ENCODE measurements at regions not wholly inside any gene's neighbourhood (a gene's known extent, or its start where the extent isn't known, plus 50 kb on each side); places are given as distances from the start of the nearest gene placed in this dataset.
"Not testable (repeated sequence)": the region's sequence is repeated elsewhere in the genome, so short reads cannot be mapped to it uniquely, and the experiment has no call there.

DNA sequence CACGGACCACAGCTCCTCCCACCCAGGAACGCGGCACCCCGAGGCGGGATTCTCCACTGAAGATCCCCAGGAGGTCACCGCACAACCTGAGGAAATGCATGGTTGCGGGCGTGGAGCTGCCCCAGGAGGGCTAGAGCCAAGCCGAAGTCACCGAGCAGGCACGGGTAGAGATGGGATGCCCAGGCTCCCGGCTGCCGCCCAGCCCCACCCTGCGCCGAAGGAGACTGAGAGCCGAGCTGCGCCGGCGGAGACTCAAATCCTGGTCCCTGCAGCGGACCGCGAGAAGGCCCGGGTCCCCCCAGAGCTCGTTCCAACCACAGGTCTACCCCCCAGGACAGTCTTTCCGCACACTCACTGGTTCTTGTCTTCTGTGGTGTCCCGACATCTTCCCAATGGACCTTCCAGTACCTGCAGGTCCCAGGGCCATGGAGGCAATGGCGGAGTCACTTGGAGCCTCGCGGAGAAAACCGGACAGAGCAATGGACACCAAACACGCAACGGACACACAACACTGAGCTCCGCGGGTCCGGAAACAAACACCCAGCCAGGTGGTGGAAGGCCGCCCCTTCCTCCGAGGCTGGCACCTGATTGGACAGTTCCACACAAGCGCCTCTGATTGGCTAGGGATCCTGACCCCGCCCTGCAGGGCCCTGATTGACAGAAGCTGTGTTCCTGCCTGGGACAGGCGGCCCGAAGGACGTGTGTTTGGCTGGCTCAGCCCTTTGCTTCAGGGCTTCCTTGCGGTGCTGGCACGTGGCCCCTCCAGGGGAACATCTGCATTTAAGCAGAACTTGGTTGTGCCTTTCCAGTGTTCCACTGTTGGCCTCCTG, 331.9 kb upstream of the NUPR2 start:
- TF ChIP-seq, protein P1, sequence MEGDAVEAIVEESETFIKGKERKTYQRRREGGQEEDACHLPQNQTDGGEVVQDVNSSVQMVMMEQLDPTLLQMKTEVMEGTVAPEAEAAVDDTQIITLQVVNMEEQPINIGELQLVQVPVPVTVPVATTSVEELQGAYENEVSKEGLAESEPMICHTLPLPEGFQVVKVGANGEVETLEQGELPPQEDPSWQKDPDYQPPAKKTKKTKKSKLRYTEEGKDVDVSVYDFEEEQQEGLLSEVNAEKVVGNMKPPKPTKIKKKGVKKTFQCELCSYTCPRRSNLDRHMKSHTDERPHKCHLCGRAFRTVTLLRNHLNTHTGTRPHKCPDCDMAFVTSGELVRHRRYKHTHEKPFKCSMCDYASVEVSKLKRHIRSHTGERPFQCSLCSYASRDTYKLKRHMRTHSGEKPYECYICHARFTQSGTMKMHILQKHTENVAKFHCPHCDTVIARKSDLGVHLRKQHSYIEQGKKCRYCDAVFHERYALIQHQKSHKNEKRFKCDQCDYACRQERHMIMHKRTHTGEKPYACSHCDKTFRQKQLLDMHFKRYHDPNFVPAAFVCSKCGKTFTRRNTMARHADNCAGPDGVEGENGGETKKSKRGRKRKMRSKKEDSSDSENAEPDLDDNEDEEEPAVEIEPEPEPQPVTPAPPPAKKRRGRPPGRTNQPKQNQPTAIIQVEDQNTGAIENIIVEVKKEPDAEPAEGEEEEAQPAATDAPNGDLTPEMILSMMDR (IDR thresholded peaks at IDR 0.05) = no peak
- no peak for TF ChIP-seq POLR2A (IDR thresholded peaks at IDR 0.05)
- H3K27me3 ChIP-seq = no peaks in the 10 kb centered on the region
- H3K36me3 ChIP-seq (replicated peaks in 1 of 2) = no peaks in the 10 kb centered on the region
- no peak overlapping the region for H3K4me3 ChIP-seq
- H3K27ac ChIP-seq = no peak overlapping the region
- H3K9me3 ChIP-seq (replicated peaks in 1 of 3) = peaks cover 0 to 26% (median 0%) of the 10 kb centered on the region in 3 donors
- H3K4me1 ChIP-seq (replicated peaks in 1 of 2) = no peaks in the 10 kb centered on the region
- peak in 1 of 7 donors; percentile 17 for DNase-seq
- 0 to 54% (median 17%) methylated on average over 2 to 44 of the region's 44 CpGs for WGBS, 4 donors
- intact Hi-C loops (cut with DNase I) = no loop called here

DNA sequence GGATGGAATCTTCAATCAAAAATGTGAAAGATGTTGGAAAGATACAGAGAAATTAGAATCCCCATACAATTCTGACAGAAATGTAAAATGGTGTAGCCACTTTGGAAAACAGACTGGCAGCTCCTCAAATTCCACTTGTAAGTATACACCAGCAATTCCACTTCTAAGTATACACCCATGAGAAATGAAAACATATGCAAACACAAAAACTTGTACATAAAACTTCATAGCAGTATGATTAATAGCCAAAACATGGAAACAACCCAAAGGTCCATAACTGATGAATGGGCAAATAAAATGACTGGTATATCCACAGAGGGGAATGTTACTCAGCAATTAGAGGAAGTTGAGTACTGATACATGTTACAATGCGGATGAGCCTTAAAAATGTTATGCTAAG, 304.3 kb upstream of the NUPR2 start:
- DNase-seq; intact Hi-C loops (cut with DNase I): not testable (repeated sequence)
- WGBS, 4 donors = 80 to 88% (median 85%) methylated on average over 1 of the region's 1 CpG

DNA sequence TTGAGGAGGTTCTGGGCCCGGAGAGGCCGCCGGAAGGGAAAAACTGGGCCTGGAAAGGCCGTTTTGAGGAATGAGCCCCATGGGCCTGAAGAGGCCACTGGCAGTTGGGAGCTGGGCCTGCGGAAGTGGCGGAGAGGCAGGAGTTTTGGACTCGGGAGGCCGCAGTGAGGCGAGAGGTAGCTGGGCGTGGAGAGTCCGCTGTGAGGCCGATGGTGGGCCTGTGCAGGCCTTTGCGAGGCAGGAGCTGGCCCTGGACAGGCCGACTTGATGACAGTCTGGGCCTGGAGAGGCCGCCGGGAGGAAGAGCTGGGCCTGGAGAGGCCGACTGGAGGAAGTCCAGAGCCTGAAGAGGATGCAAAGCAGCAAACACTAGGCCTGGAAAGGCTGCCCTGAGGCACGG, 259.0 kb upstream of the NUPR2 start:
- Histone ChIP-seq H3K27me3 (no peaks in the 10 kb centered on the region), H3K4me3 (no peak overlapping the region), H3K4me1 (replicated peaks in 1 of 2) (no peaks in the 10 kb centered on the region), H3K27ac (no peak overlapping the region), H3K9me3 (replicated peaks in 1 of 3) (no peaks in the 10 kb centered on the region), H3K36me3 (replicated peaks in 1 of 2) (no peaks in the 10 kb centered on the region)
- DNase-seq = no peak
- TF ChIP-seq, protein P1 (IDR thresholded peaks at IDR 0.05) = no peak
- no peak for TF ChIP-seq POLR2A (IDR thresholded peaks at IDR 0.05)
- WGBS, 4 donors = 80 to 87% (median 85%) methylated on average over 14 to 18 of the region's 18 CpGs
- intact Hi-C loops (cut with DNase I) = no loop called here

More for the DNA sequence above, 304.3 kb upstream of the NUPR2 start:
- H3K9me3 ChIP-seq (replicated peaks in 1 of 3); H3K27ac ChIP-seq; H3K4me3 ChIP-seq; H3K27me3 ChIP-seq; H3K36me3 ChIP-seq (replicated peaks in 1 of 2); H3K4me1 ChIP-seq (replicated peaks in 1 of 2): not testable (repeated sequence)

DNA sequence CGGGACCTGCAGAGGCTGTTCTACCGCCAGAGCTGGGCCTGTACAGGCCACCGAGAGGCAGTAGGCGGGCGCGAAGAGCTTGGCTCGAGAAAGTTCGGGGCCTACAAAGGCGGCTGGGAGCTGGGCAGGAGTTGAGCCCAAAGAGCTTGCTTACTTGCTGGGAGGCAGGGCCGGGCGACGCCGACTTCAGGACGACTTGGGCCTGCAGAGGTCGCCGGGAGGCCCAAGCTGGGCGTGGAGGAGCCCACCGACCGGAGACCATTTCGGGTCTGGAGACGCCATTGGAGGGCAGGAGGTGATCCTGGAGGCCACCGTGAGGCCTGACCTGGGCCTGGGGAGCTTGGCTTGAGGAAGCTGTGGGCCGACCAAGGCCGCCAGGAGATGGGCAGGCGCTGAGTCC, 258.4 kb upstream of the NUPR2 start:
- WGBS, 4 donors = 91 to 100% (median 94%) methylated on average over 2 to 20 of the region's 25 CpGs
- DNase-seq; intact Hi-C loops (cut with DNase I); H3K4me1 ChIP-seq (replicated peaks in 1 of 2); H3K4me3 ChIP-seq; H3K36me3 ChIP-seq (replicated peaks in 1 of 2); H3K27ac ChIP-seq; H3K27me3 ChIP-seq; H3K9me3 ChIP-seq (replicated peaks in 1 of 3): not testable (repeated sequence)

DNA sequence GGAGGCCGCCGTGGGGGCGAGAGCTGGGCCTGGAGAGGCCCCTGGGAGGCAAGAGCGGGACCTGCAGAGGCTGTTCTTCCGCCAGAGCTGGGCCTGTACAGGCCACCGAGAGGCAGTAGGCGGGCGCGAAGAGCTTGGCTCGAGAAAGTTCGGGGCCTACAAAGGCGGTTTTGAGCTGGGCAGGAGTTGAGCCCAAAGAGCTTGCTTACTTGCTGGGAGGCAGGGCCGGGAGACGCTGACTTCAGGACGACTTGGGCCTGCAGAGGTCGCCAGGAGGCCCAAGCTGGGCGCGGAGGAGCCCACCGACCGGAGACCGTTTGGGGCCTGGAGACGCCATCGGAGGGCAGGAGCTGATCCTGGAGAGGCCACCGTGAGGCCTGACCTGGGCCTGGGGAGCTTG, 257.1 kb upstream of the NUPR2 start:
- H3K27me3 ChIP-seq; H3K9me3 ChIP-seq (replicated peaks in 1 of 3); intact Hi-C loops (cut with DNase I); H3K4me1 ChIP-seq (replicated peaks in 1 of 2); H3K4me3 ChIP-seq; H3K27ac ChIP-seq; H3K36me3 ChIP-seq (replicated peaks in 1 of 2): not testable (repeated sequence)
- DNase-seq = peak in 5 of 7 donors; percentile 54 to 95 (median 73)
- WGBS, 4 donors = 93 to 96% (median 95%) methylated on average over 11 to 18 of the region's 24 CpGs

DNA sequence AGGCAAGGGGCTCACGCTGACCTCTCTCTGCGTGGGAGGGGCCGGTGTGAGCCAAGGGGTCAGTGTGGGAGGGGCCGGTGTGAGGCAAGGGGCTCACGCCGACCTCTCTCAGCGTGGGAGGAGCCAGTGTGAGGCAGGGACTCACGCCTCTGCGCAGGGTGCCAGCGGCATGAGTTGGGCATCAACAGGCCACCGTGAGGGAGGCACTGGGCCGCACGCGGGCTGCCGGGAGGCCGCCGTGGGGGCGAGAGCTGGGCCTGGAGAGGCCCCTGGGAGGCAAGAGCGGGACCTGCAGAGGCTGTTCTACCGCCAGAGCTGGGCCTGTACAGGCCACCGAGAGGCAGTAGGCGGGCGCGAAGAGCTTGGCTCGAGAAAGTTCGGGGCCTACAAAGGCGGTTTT, 255.6 kb upstream of the NUPR2 start:
- 92 to 96% (median 94%) methylated on average over 14 to 23 of the region's 27 CpGs for WGBS, 4 donors
- intact Hi-C loops (cut with DNase I) = not testable (repeated sequence)
- DNase-seq = peak in 5 of 7 donors; percentile 21 to 83 (median 27)

DNA sequence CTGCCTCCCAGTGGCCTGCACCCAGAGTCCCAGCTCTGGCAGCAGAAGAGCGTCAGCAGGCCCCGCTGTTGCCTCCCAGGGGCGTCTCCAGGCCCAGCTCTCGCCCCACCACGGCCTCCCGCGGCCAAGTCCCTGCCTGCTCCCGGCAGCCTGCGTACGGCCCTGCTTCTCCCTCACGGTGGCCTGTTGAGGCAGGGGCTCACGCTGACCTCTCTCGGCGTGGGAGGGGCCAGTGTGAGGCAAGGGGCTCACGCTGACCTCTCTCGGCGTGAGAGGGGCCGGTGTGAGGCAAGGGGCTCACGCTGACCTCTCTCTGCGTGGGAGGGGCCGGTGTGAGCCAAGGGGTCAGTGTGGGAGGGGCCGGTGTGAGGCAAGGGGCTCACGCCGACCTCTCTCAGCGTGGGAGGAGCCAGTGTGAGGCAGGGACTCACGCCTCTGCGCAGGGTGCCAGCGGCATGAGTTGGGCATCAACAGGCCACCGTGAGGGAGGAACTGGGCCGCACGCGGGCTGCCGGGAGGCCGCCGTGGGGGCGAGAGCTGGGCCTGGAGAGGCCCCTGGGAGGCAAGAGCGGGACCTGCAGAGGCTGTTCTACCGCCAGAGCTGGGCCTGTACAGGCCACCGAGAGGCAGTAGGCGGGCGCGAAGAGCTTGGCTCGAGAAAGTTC, 254.1 kb upstream of the NUPR2 start:
- H3K36me3 ChIP-seq (replicated peaks in 1 of 2); H3K4me3 ChIP-seq; H3K4me1 ChIP-seq (replicated peaks in 1 of 2); DNase-seq; H3K27ac ChIP-seq; intact Hi-C loops (cut with DNase I); H3K9me3 ChIP-seq (replicated peaks in 1 of 3); H3K27me3 ChIP-seq: not testable (repeated sequence)
- WGBS, 4 donors = 91% methylated on average over 7 of the region's 43 CpGs; no CpG with 5 or more reads in 3 of the 4 donors

More for the DNA sequence above, 255.6 kb upstream of the NUPR2 start:
- H3K9me3 ChIP-seq (replicated peaks in 1 of 3); H3K27ac ChIP-seq; H3K4me1 ChIP-seq (replicated peaks in 1 of 2); H3K4me3 ChIP-seq; H3K27me3 ChIP-seq; H3K36me3 ChIP-seq (replicated peaks in 1 of 2): not testable (repeated sequence)

DNA sequence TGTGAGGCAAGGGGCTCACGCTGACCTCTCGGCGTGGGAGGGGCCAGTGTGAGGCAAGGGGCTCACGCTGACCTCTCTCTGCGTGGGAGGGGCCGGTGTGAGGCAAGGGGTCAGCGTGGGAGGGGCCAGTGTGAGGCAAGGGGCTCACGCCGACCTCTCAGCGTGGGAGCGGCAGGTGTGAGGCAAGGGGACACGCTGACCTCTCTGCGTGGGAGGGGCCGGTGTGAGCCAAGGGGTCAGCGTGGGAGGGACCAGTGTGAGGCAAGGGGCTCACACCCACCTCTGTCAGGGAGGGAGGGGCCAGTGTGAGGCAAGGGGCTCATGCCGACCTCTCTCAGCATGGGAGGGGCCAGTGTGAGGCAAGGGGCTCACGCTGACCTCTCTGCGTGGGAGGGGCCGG, 251.7 kb upstream of the NUPR2 start:
- H3K4me3 ChIP-seq; H3K36me3 ChIP-seq (replicated peaks in 1 of 2); intact Hi-C loops (cut with DNase I); H3K27me3 ChIP-seq; H3K9me3 ChIP-seq (replicated peaks in 1 of 3); H3K27ac ChIP-seq; DNase-seq; H3K4me1 ChIP-seq (replicated peaks in 1 of 2): not testable (repeated sequence)
- WGBS, 4 donors = 79 to 100% (median 94%) methylated on average over 2 to 19 of the region's 19 CpGs; no CpG with 5 or more reads in 1 of the 4 donors

DNA sequence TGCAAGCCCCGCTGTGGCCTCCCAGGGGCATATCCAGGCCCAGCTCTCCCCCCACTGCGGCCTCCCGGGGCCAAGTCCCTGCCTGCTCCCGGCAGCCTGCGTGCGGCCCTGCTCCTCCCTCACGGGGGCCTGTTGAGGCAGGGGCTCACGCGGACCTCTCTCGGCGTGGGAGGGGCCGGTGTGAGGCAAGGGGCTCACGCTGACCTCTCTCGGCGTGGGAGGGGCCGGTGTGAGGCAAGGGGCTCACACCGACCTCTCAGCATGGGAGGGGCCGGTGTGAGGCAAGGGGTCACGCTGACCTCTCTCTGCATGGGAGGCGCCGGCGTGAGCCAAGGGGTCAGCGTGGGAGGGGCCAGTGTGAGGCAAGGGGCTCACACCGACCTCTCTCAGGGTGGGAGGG, 251.2 kb upstream of the NUPR2 start:
- H3K4me1 ChIP-seq (replicated peaks in 1 of 2); intact Hi-C loops (cut with DNase I); H3K27me3 ChIP-seq; H3K36me3 ChIP-seq (replicated peaks in 1 of 2); H3K4me3 ChIP-seq; H3K27ac ChIP-seq; H3K9me3 ChIP-seq (replicated peaks in 1 of 3): not testable (repeated sequence)
- 93 to 96% (median 94%) methylated on average over 3 to 24 of the region's 24 CpGs for WGBS, 4 donors
- peak in 2 of 7 donors; percentile 36 to 63 for DNase-seq
